Liver (tissue), 8 donors: ENCODE measurements at regions not wholly inside any gene's neighbourhood (a gene's known extent, or its start where the extent isn't known, plus 50 kb on each side); places are given as distances from the start of the nearest gene placed in this dataset.

Experiments used
- DNase-seq: peaks from one replicate; pipeline ENCODE4 v3.0.0-alpha.2; 2017; ENCODE audit warnings: low spot score
- H3K27ac ChIP-seq, 2 donors: one replicate each; pipeline ENCODE4 v1.7.0; 2013; ENCODE audit warnings: inconsistent platforms in 2 of 2, low read length in 2 of 2, control low read depth in 1 of 2, low read depth in 1 of 2, mild to moderate bottlenecking in 1 of 2
- H3K27me3 ChIP-seq, 4 donors: one replicate each; pipeline versions ENCODE4 v1.6.1 to v1.7.0; 2013; ENCODE audit warnings: low read length in 3 of 4, inconsistent platforms in 1 of 4, mild to moderate bottlenecking in 1 of 4, moderate library complexity in 1 of 4; ENCODE audit not compliant: control insufficient read depth in 4 of 4, insufficient read depth in 4 of 4
- H3K36me3 ChIP-seq, 4 donors: one replicate each; pipeline versions ENCODE4 v1.6.1 to v1.7.0; 2013; ENCODE audit warnings: low read length in 3 of 4, mild to moderate bottlenecking in 3 of 4, low read depth in 1 of 4, moderate library complexity in 1 of 4; ENCODE audit not compliant: control insufficient read depth in 4 of 4, insufficient read depth in 3 of 4
- H3K4me1 ChIP-seq, 4 donors: one replicate each; pipeline versions ENCODE4 v1.6.1 to v1.7.0; 2013; ENCODE audit warnings: low read length in 3 of 4, mild to moderate bottlenecking in 3 of 4, moderate library complexity in 1 of 4; ENCODE audit not compliant: control insufficient read depth in 4 of 4, insufficient read depth in 4 of 4
- H3K4me3 ChIP-seq, 3 donors: one replicate each; pipeline versions ENCODE4 v1.6.1 to v1.7.0; 2013; ENCODE audit warnings: low read length in 3 of 3, control low read depth in 1 of 3, low read depth in 1 of 3, mild to moderate bottlenecking in 1 of 3
- H3K9ac ChIP-seq, 2 donors: one replicate each; pipeline ENCODE4 v1.7.0; 2013; ENCODE audit warnings: low read length in 2 of 2, mild to moderate bottlenecking in 2 of 2, moderate library complexity in 2 of 2, control low read depth in 1 of 2, low read depth in 1 of 2
- H3K9me3 ChIP-seq, 4 donors: one replicate each; pipeline versions ENCODE4 v1.6.1 to v1.7.0; 2013; ENCODE audit warnings: low read length in 3 of 4; ENCODE audit not compliant: control insufficient read depth in 4 of 4
- ATF3 ChIP-seq: IDR thresholded peaks from 2 replicates; pipeline ENCODE4 v1.6.1; 2016; ENCODE audit warnings: antibody characterized with exemption
- CTCF ChIP-seq: fragments of 150-350 bp; IDR thresholded peaks from 2 replicates; pipeline ENCODE4 v1.5.1; 2017; ENCODE audit warnings: improper control_type of control experiment, low read depth, low read length; ENCODE audit not compliant: missing input control
- FOXA1 ChIP-seq: IDR thresholded peaks from 2 replicates; pipeline ENCODE4 v1.6.1; 2016; ENCODE audit warnings: antibody characterized with exemption
- GABPA ChIP-seq, 2 donors: IDR thresholded peaks in 1 of 2; conservative IDR thresholded peaks in 1 of 2; 2 replicates each; pipeline ENCODE4 v1.6.1; 2016; ENCODE audit warnings: antibody characterized with exemption in 2 of 2, mild to moderate bottlenecking in 1 of 2, moderate library complexity in 1 of 2
- HNF4A ChIP-seq, 2 donors: conservative IDR thresholded peaks; 2 replicates each; pipeline ENCODE4 v1.6.1; 2016; ENCODE audit warnings: antibody characterized with exemption in 2 of 2, mild to moderate bottlenecking in 2 of 2
- JUND ChIP-seq, 2 donors: IDR thresholded peaks; 2 replicates each; pipeline ENCODE4 v1.6.1; 2016; ENCODE audit warnings: antibody characterized with exemption in 2 of 2
- MAX ChIP-seq: IDR thresholded peaks from 2 replicates; pipeline ENCODE4 v1.6.1; 2016; ENCODE audit warnings: antibody characterized with exemption
- NR2F2 ChIP-seq: IDR thresholded peaks from 2 replicates; pipeline ENCODE4 v1.6.1; 2016; ENCODE audit warnings: antibody characterized with exemption
- REST ChIP-seq: IDR thresholded peaks from 2 replicates; pipeline ENCODE4 v1.6.1; 2016; ENCODE audit warnings: antibody characterized with exemption, mild to moderate bottlenecking
- RXRA ChIP-seq, 2 donors: IDR thresholded peaks; 2 replicates each; pipeline ENCODE4 v1.6.1; 2017 to 2018; ENCODE audit warnings: antibody characterized with exemption in 2 of 2, mild to moderate bottlenecking in 1 of 2
- SP1 ChIP-seq: IDR thresholded peaks from 2 replicates; pipeline ENCODE4 v1.6.1; 2018; ENCODE audit warnings: antibody characterized with exemption, mild to moderate bottlenecking
- TAF1 ChIP-seq: conservative IDR thresholded peaks from 2 replicates; pipeline ENCODE4 v1.6.1; 2016; ENCODE audit warnings: antibody characterized with exemption, mild to moderate bottlenecking
- WGBS: extraction: QIAGEN DNeasy Blood & Tissue Kit; methylation state at CpG from one replicate; pipeline ENCODE4 v1.1.7; 2013; 5-methylcytosine and 5-hydroxymethylcytosine counted together
- donor health status: healthy.
- donor health status: healthy.
- donor health status: healthy.
- donor health status: healthy.
- donor health status: healthy.

GRCh38 chr2:194723446-194723845 is 933.6 kb upstream of the SLC39A10 start:
- no peaks in the 10 kb centered on the region for H3K36me3 ChIP-seq
- H3K9me3 ChIP-seq = no peaks in the 10 kb centered on the region
- H3K27me3 ChIP-seq = no peaks in the 10 kb centered on the region
- TF ChIP-seq GABPA (IDR thresholded peaks at IDR 0.05 in 1 of 2, conservative IDR thresholded peaks at IDR 0.05 in 1 of 2) = no peak
- TF ChIP-seq NR2F2 = no peak
- TF ChIP-seq ATF3 = no peak
- TF ChIP-seq RXRA (IDR thresholded peaks at IDR 0.05) = no peak
- no peak for TF ChIP-seq MAX
- no peak for TF ChIP-seq HNF4A (conservative IDR thresholded peaks at IDR 0.05)
- no peak for TF ChIP-seq REST
- no peak for TF ChIP-seq CTCF
- TF ChIP-seq TAF1 = no peak
- H3K4me3 ChIP-seq = no peak overlapping the region
- H3K27ac ChIP-seq = no peak overlapping the region
- no peak overlapping the region for H3K9ac ChIP-seq
- 68% methylated on average over 2 of the region's 2 CpGs for WGBS
- no peak for DNase-seq
- no peaks in the 10 kb centered on the region for H3K4me1 ChIP-seq

- H3K4me1 ChIP-seq = no peaks in the 10 kb centered on the region
- DNase-seq = no peak
- TF ChIP-seq MAX (no peak), GABPA (IDR thresholded peaks at IDR 0.05 in 1 of 2, conservative IDR thresholded peaks at IDR 0.05 in 1 of 2) (no peak), REST (no peak), FOXA1 (no peak), RXRA (IDR thresholded peaks at IDR 0.05) (no peak), SP1 (no peak), JUND (IDR thresholded peaks at IDR 0.05) (no peak), ATF3 (no peak), HNF4A (conservative IDR thresholded peaks at IDR 0.05) (no peak)
- H3K36me3 ChIP-seq = no peaks in the 10 kb centered on the region
- H3K4me3 ChIP-seq = no peak overlapping the region
- no peaks in the 10 kb centered on the region for H3K9me3 ChIP-seq
- no peaks in the 10 kb centered on the region for H3K27me3 ChIP-seq
- 74% methylated on average over 3 of the region's 3 CpGs for whole genome bisulfite sequencing
- H3K27ac ChIP-seq = no peak overlapping the region
- no peak overlapping the region for H3K9ac ChIP-seq
Measured at GRCh38 chr2:194721227-194721626, 935.8 kb upstream of the SLC39A10 start.
